NCI-H748 (cell line): ENCODE measurements at regions not wholly inside any gene's neighbourhood (a gene's known extent, or its start where the extent isn't known, plus 50 kb on each side); places are given as distances from the start of the nearest gene placed in this dataset.
"Not testable (repeated sequence)": the region's sequence is repeated elsewhere in the genome, so short reads cannot be mapped to it uniquely, and the experiment has no call there.

Experiments used
- DNase-seq: peaks from one replicate; lab custom pipeline; 2025; ENCODE audit not compliant: unreplicated experiment; lab: John Stamatoyannopoulos, UW

GRCh38 chr12:75685617-75686225 lies 174.3 kb upstream of the KRR1 start:
- no peak for DNase-seq

GRCh38 chr12:75684678-75685616 lies 173.5 kb upstream of the KRR1 start:
- DNase-seq: peak; percentile 34

GRCh38 chr12:75683995-75684586 lies 172.7 kb upstream of the KRR1 start:
- DNase-seq: not testable (repeated sequence)

GRCh38 chr12:75683220-75683619 lies 171.8 kb upstream of the KRR1 start:
- no peak for DNase-seq

GRCh38 chr12:75677522-75677921 lies 166.1 kb upstream of the KRR1 start:
- no peak for DNase-seq

GRCh38 chr12:75674393-75674792 lies 163.0 kb upstream of the KRR1 start:
- DNase-seq: no peak

- no peak for DNase-seq
Measured at GRCh38 chr12:75672200-75672599, 160.8 kb upstream of the KRR1 start.

GRCh38 chr12:75670216-75670615 lies 158.8 kb upstream of the KRR1 start:
- no peak for DNase-seq

GRCh38 chr12:75666939-75667334 lies 155.5 kb upstream of the KRR1 start:
- no peak for DNase-seq

- no peak for DNase-seq
Measured at GRCh38 chr12:75666126-75666938, 154.9 kb upstream of the KRR1 start.

GRCh38 chr12:75665216-75665615 lies 153.8 kb upstream of the KRR1 start:
- DNase-seq: no peak

GRCh38 chr12:75662511-75663159 lies 151.2 kb upstream of the KRR1 start:
- DNase-seq: no peak

- no peak for DNase-seq
Measured at GRCh38 chr12:75661908-75662307, 150.5 kb upstream of the KRR1 start.

GRCh38 chr12:75660805-75661404 lies 149.5 kb upstream of the KRR1 start:
- DNase-seq: no peak

GRCh38 chr12:75660107-75660530 lies 148.7 kb upstream of the KRR1 start:
- DNase-seq: no peak

- peak; percentile 13 for DNase-seq
Measured at GRCh38 chr12:75658901-75659823, 147.8 kb upstream of the KRR1 start.

GRCh38 chr12:75658286-75658685 lies 146.9 kb upstream of the KRR1 start:
- DNase-seq: no peak

- no peak for DNase-seq
Measured at GRCh38 chr12:75657831-75658230, 146.4 kb upstream of the KRR1 start.

GRCh38 chr12:75657354-75657753 lies 145.9 kb upstream of the KRR1 start:
- not testable (repeated sequence) for DNase-seq
